OCI-LY7 (cell line): ENCODE measurements at regions not wholly inside any gene's neighbourhood (a gene's known extent, or its start where the extent isn't known, plus 50 kb on each side); places are given as distances from the start of the nearest gene placed in this dataset.

Experiments
- BruUV-seq: library from RNA; stranded (reverse); fragments of 400-500 nt; replicated peaks from 2 replicates; lab custom pipeline; 2021; lab: Mats Ljungman, UMichigan
- CTCF ChIA-PET: fragments of 300-600 bp; sonication (Branson Sonifier 250); formaldehyde crosslinking; loops from one replicate; lab custom pipeline; 2022; ENCODE audit warnings: antibody characterized with exemption; ENCODE audit not compliant: unreplicated experiment; lab: Charles Lee
- POLR2A ChIA-PET: fragments of 300-600 bp; sonication (Branson Sonifier 250); formaldehyde crosslinking; loops from one replicate; lab custom pipeline; 2022; ENCODE audit warnings: antibody characterized with exemption; lab: Charles Lee
- DNase-seq: peaks from one replicate; pipeline ENCODE4 v3.0.0-alpha.2; 2015; ENCODE audit warnings: low spot score
- H2AFZ ChIP-seq: fragments of 200-600 bp; sonication (generic), shearing (Covaris generic); 2 replicates; pipeline ENCODE4 v1.6.1; 2014; ENCODE audit warnings: mild to moderate bottlenecking, antibody characterized with exemption, low read length, moderate library complexity
- H3K27ac ChIP-seq: fragments of 200-600 bp; sonication (generic); 2 replicates; pipeline ENCODE4 v1.5.1; 2014; ENCODE audit warnings: mixed run types, low read depth, mild to moderate bottlenecking, moderate library complexity, low read length, inconsistent platforms; ENCODE audit not compliant: poor library complexity, severe bottlenecking
- H3K36me3 ChIP-seq: fragments of 200-600 bp; sonication (generic); 2 replicates; pipeline ENCODE4 v1.6.1; 2014; ENCODE audit warnings: mild to moderate bottlenecking, antibody characterized with exemption, low read length, moderate library complexity, mixed read lengths; ENCODE audit not compliant: insufficient read depth
- H3K4me1 ChIP-seq: fragments of 200-600 bp; sonication (generic); 2 replicates; pipeline ENCODE4 v1.5.1; 2014; ENCODE audit warnings: mild to moderate bottlenecking, low read length; ENCODE audit not compliant: insufficient read depth, poor library complexity, severe bottlenecking
- H3K4me2 ChIP-seq: fragments of 200-600 bp; sonication (generic); 2 replicates; pipeline ENCODE4 v1.6.1; 2014; ENCODE audit warnings: mild to moderate bottlenecking, low read length
- H3K4me3 ChIP-seq: fragments of 200-600 bp; sonication (generic); 2 replicates; pipeline ENCODE4 v1.5.1; 2014; ENCODE audit warnings: mild to moderate bottlenecking, low read depth, low read length; ENCODE audit not compliant: poor library complexity, severe bottlenecking
- H3K79me2 ChIP-seq: fragments of 200-600 bp; sonication (generic); 2 replicates; pipeline ENCODE4 v1.6.1; 2016; ENCODE audit warnings: low read depth, mild to moderate bottlenecking, low read length, moderate library complexity, mixed read lengths; ENCODE audit not compliant: insufficient read depth
- H3K9me2 ChIP-seq: fragments of 200-600 bp; sonication (generic); 2 replicates; pipeline ENCODE4 v1.6.1; 2016; ENCODE audit warnings: mild to moderate bottlenecking, low read length, mixed read lengths; ENCODE audit not compliant: insufficient read depth
- H3K9me3 ChIP-seq: fragments of 200-600 bp; sonication (generic); 2 replicates; pipeline ENCODE4 v1.6.1; 2014; ENCODE audit warnings: mild to moderate bottlenecking, mixed run types, low read length, mixed read lengths
- H4K20me1 ChIP-seq: fragments of 200-600 bp; sonication (generic); 2 replicates; pipeline ENCODE4 v1.6.1; 2014; ENCODE audit warnings: mild to moderate bottlenecking, antibody characterized with exemption, low read length, moderate library complexity, mixed read lengths; ENCODE audit not compliant: insufficient read depth
- EZH2phosphoT487 ChIP-seq: fragments of 200-600 bp; sonication (generic); IDR thresholded peaks from 2 replicates; pipeline ENCODE4 v1.6.1; 2018; ENCODE audit warnings: low read depth, borderline replicate concordance, mild to moderate bottlenecking, mixed run types, antibody characterized with exemption, low read length, moderate library complexity, mixed read lengths
- intact Hi-C: fragments of 100-400 bp; cut with micrococcal nuclease; formaldehyde crosslinking; loops from one replicate; pipeline ENCODE4 v1.10.0; 2022; ENCODE audit not compliant: unreplicated experiment
- TF ChIP-seq, protein P1 (sequence below): fragments of 200-600 bp; sonication (generic); conservative IDR thresholded peaks from 2 replicates; pipeline ENCODE4 v1.5.1; 2014; ENCODE audit warnings: mild to moderate bottlenecking, antibody characterized with exemption, low read length, moderate library complexity, mixed read lengths

DNA sequence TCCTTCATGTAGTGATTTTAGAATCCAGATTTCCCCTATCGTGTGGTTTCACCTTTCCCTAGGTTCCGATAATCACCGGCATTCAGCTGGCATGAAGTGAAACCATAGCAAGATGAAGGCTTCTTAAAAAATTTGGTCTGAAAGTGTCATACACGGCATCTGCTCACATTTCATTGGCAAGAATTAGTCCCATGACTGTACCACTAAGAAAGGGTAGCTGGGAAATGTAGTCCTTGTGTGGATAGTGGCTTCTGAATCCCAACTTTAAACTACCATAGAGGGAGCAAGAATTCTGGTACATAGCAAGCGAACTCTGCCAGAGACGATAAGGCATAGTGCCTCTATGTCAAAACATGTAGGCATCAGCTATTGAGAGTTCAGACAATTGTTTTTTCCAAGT is 360.1 kb upstream of the TBX3 start:
- no TSS peak for BruUV-seq
- no peak for DNase-seq
- H3K4me1 ChIP-seq: no peaks in the 10 kb centered on the region
- TF ChIP-seq, protein P1, sequence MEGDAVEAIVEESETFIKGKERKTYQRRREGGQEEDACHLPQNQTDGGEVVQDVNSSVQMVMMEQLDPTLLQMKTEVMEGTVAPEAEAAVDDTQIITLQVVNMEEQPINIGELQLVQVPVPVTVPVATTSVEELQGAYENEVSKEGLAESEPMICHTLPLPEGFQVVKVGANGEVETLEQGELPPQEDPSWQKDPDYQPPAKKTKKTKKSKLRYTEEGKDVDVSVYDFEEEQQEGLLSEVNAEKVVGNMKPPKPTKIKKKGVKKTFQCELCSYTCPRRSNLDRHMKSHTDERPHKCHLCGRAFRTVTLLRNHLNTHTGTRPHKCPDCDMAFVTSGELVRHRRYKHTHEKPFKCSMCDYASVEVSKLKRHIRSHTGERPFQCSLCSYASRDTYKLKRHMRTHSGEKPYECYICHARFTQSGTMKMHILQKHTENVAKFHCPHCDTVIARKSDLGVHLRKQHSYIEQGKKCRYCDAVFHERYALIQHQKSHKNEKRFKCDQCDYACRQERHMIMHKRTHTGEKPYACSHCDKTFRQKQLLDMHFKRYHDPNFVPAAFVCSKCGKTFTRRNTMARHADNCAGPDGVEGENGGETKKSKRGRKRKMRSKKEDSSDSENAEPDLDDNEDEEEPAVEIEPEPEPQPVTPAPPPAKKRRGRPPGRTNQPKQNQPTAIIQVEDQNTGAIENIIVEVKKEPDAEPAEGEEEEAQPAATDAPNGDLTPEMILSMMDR: no peak
- no peak overlapping the region for H3K27ac ChIP-seq
- no peak overlapping the region for H2AFZ ChIP-seq
- no peaks in the 10 kb centered on the region for H3K9me2 ChIP-seq
- H3K4me3 ChIP-seq: no peak overlapping the region
- CTCF ChIA-PET: no interaction called here
- intact Hi-C loops: no loop called here
- H3K4me2 ChIP-seq: no peak overlapping the region
- no peaks in the 10 kb centered on the region for H4K20me1 ChIP-seq
- H3K36me3 ChIP-seq: no peaks in the 10 kb centered on the region
- no peaks in the 10 kb centered on the region; the same call in 1 of the 2 replicates for H3K9me3 ChIP-seq
- POLR2A ChIA-PET: interaction anchor here (0.6 kb wide), 1 partner anchor 217 kb away, joined by 4 read pairs; no protein-coding TSS in a partner anchor
- no peaks in the 10 kb centered on the region for H3K79me2 ChIP-seq

DNA sequence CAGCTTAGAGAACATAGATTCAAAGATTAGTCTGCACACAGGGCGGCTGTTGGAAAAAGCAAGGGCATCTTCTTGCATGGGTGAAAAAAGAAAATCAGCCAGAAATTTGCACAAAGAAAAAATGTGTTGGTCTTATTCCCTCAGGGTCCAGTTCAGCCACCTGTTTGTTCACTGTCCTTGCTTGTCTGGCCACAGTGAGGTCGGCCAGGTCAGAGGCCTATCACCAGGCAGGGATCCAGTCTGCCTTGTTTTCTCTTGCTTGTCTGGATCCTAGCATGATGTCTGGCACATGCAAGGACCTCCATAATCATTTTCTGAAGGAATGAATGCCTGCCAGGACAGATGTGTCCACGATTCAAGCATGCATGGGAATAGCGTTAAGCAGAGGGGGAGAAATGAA is 359.1 kb upstream of the TBX3 start:
- TF ChIP-seq, protein P1: no peak
- no peak for TF ChIP-seq EZH2phosphoT487
- intact Hi-C loops: no loop called here
- ChIA-PET POLR2A (no interaction called here), CTCF (no interaction called here)
- Histone ChIP-seq H3K79me2 (no peaks in the 10 kb centered on the region), H3K27ac (no peak overlapping the region), H3K36me3 (no peaks in the 10 kb centered on the region), H2AFZ (no peak overlapping the region), H3K9me3 (no peaks in the 10 kb centered on the region; the same call in 1 of the 2 replicates), H3K4me3 (no peak overlapping the region), H3K4me2 (no peak overlapping the region), H3K9me2 (no peaks in the 10 kb centered on the region), H4K20me1 (no peaks in the 10 kb centered on the region), H3K4me1 (no peaks in the 10 kb centered on the region)
- DNase-seq: no peak
- no TSS peak for BruUV-seq

GRCh38 chr12:115042341-115042740 is 358.4 kb upstream of the TBX3 start:
- CTCF ChIA-PET: no interaction called here
- no TSS peak for BruUV-seq

More at GRCh38 chr12:115042341-115042740, 358.4 kb upstream of the TBX3 start:
- no peaks in the 10 kb centered on the region for H3K36me3 ChIP-seq
- H3K9me2 ChIP-seq: no peaks in the 10 kb centered on the region
- POLR2A ChIA-PET: no interaction called here
- H3K4me2 ChIP-seq: no peak overlapping the region
- H3K79me2 ChIP-seq: no peaks in the 10 kb centered on the region
- intact Hi-C loops: no loop called here
- H3K9me3 ChIP-seq: no peaks in the 10 kb centered on the region; the same call in 1 of the 2 replicates
- TF ChIP-seq, protein P1: no peak
- TF ChIP-seq EZH2phosphoT487: no peak
- no peaks in the 10 kb centered on the region for H3K4me1 ChIP-seq
- no peak for DNase-seq
- H2AFZ ChIP-seq: no peak overlapping the region
- no peak overlapping the region for H3K4me3 ChIP-seq
- no peaks in the 10 kb centered on the region for H4K20me1 ChIP-seq
- no peak overlapping the region for H3K27ac ChIP-seq
